Caco-2 (cell line): ENCODE measurements at regions not wholly inside any gene's neighbourhood (a gene's known extent, or its start where the extent isn't known, plus 50 kb on each side); places are given as distances from the start of the nearest gene placed in this dataset.

ENCODE experiments used
- BruUV-seq: library from RNA; stranded (reverse); fragments of 400-500 nt; replicated peaks from 2 replicates; lab custom pipeline; 2021; lab: Mats Ljungman, UMichigan
- CTCF ChIA-PET: fragments of 300-600 bp; sonication (Branson Sonifier 250); formaldehyde crosslinking; loops from one replicate; lab custom pipeline; 2022; ENCODE audit warnings: antibody characterized with exemption; lab: Charles Lee
- POLR2A ChIA-PET: fragments of 300-600 bp; sonication (Branson Sonifier 250); formaldehyde crosslinking; loops from one replicate; lab custom pipeline; 2022; ENCODE audit warnings: antibody characterized with exemption; lab: Charles Lee
- DNase-seq, 2 experiments: peaks; one replicate each; pipeline versions ENCODE4 v3.0.0 to v3.0.0-alpha.2; 2020 to 2022
- H3K27me3 ChIP-seq: replicated peaks from 2 replicates; pipeline ENCODE4 v1.6.0; 2011; ENCODE audit warnings: low read length; ENCODE audit not compliant: control insufficient read depth, insufficient read depth
- H3K36me3 ChIP-seq: 2 replicates; pipeline ENCODE4 v1.5.1; 2011; ENCODE audit warnings: low read length; ENCODE audit not compliant: control insufficient read depth, insufficient read depth
- H3K4me1 ChIP-seq: fragments of 250-450 bp; sonication (Bioruptor Pico); 2 replicates; pipeline ENCODE4 v1.5.1; 2020; ENCODE audit warnings: mild to moderate bottlenecking
- H3K4me3 ChIP-seq: 2 replicates; pipeline ENCODE4 v1.5.1; 2011; ENCODE audit warnings: low read depth, mild to moderate bottlenecking, control low read depth, low read length
- H3K9me3 ChIP-seq: fragments of 250-450 bp; sonication (Bioruptor Pico); 2 replicates; pipeline ENCODE4 v1.5.1; 2020; ENCODE audit warnings: mild to moderate bottlenecking, moderate library complexity
- H3K27ac Mint-ChIP-seq: one replicate; pipeline ENCODE4 v1.8.0; 2022; ENCODE audit warnings: mixed read lengths; ENCODE audit not compliant: unreplicated experiment
- H3K27me3 Mint-ChIP-seq: one replicate; pipeline ENCODE4 v1.8.0; 2022; ENCODE audit warnings: mixed read lengths; ENCODE audit not compliant: insufficient read depth, unreplicated experiment
- H3K36me3 Mint-ChIP-seq: one replicate; pipeline ENCODE4 v1.8.0; 2022; ENCODE audit warnings: mild to moderate bottlenecking, mixed read lengths; ENCODE audit not compliant: insufficient read depth, unreplicated experiment
- H3K4me1 Mint-ChIP-seq: one replicate; pipeline ENCODE4 v1.8.0; 2022; ENCODE audit warnings: low read depth, mixed read lengths; ENCODE audit not compliant: unreplicated experiment
- H3K4me3 Mint-ChIP-seq: one replicate; pipeline ENCODE4 v1.8.0; 2022; ENCODE audit warnings: mild to moderate bottlenecking, moderate library complexity, mixed read lengths; ENCODE audit not compliant: unreplicated experiment
- H3K9me3 Mint-ChIP-seq: one replicate; pipeline ENCODE4 v1.8.0; 2022; ENCODE audit warnings: mixed read lengths; ENCODE audit not compliant: unreplicated experiment
- intact Hi-C: fragments of 100-400 bp; cut with micrococcal nuclease; formaldehyde crosslinking; loops from one replicate; pipeline ENCODE4 v1.10.0; 2022; ENCODE audit not compliant: unreplicated experiment
- TF ChIP-seq, protein P1 (sequence below), 2 experiments: fragments of 200-600 bp in 1 of 2; IDR thresholded peaks; 1 replicate in 1 of 2; 2 replicates in 1 of 2; pipeline versions ENCODE4 v1.5.1 to v1.8.0; 2011 to 2022; ENCODE audit warnings: antibody characterized with exemption in 1 of 2, control low read depth in 1 of 2, inconsistent platforms in 1 of 2, low read depth in 1 of 2, low read length in 1 of 2, mild to moderate bottlenecking in 1 of 2, moderate library complexity in 1 of 2; ENCODE audit not compliant: insufficient read depth in 1 of 2, severe bottlenecking in 1 of 2, unreplicated experiment in 1 of 2

DNA sequence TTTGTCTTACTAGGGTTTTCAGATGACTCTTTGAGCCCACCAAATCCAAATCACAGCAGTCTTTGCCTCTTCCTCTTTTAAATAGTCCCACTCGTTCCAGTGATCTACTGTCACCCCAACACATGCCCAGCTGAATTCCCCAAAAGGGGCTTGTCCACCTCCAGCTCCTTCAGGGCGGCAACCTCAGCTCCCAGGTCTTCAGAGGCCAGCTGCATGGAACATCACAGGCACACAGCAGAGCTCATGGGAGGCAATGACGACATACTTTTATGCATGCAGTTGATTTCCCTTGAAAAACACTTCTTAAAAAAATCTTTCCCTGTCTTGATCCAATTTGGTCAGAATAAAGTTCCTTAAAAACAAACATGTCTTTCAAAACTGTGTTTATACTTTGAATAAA lies 244.3 kb upstream of the NR2F2 start:
- ChIA-PET POLR2A (no interaction called here), CTCF (no interaction called here)
- H3K9me3 ChIP-seq = no peaks in the 10 kb centered on the region
- H3K4me3 ChIP-seq = no peak overlapping the region
- H3K4me3 Mint-ChIP-seq = no peak overlapping the region
- intact Hi-C loops = no loop called here
- no peak overlapping the region for H3K27ac Mint-ChIP-seq
- no peak for DNase-seq
- H3K36me3 Mint-ChIP-seq = no peaks in the 10 kb centered on the region
- H3K4me1 ChIP-seq = 0 out of 2 replicates have a peak, but pooled peaks cover 3% of the 10 kb centered on the region
- peaks cover 13% of the 10 kb centered on the region for H3K4me1 Mint-ChIP-seq
- no peaks in the 10 kb centered on the region for H3K9me3 Mint-ChIP-seq
- H3K36me3 ChIP-seq = no peaks in the 10 kb centered on the region
- H3K27me3 Mint-ChIP-seq = no peaks in the 10 kb centered on the region
- TF ChIP-seq, protein P1, sequence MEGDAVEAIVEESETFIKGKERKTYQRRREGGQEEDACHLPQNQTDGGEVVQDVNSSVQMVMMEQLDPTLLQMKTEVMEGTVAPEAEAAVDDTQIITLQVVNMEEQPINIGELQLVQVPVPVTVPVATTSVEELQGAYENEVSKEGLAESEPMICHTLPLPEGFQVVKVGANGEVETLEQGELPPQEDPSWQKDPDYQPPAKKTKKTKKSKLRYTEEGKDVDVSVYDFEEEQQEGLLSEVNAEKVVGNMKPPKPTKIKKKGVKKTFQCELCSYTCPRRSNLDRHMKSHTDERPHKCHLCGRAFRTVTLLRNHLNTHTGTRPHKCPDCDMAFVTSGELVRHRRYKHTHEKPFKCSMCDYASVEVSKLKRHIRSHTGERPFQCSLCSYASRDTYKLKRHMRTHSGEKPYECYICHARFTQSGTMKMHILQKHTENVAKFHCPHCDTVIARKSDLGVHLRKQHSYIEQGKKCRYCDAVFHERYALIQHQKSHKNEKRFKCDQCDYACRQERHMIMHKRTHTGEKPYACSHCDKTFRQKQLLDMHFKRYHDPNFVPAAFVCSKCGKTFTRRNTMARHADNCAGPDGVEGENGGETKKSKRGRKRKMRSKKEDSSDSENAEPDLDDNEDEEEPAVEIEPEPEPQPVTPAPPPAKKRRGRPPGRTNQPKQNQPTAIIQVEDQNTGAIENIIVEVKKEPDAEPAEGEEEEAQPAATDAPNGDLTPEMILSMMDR (IDR thresholded peaks at IDR 0.05; ENCODE audit: insufficient read depth in 1 of 2, low read depth in 1 of 2, low read length in 1 of 2, severe bottlenecking in 1 of 2, unreplicated experiment in 1 of 2) = no peak
- no TSS peak for BruUV-seq
- H3K27me3 ChIP-seq = no peaks in the 10 kb centered on the region

DNA sequence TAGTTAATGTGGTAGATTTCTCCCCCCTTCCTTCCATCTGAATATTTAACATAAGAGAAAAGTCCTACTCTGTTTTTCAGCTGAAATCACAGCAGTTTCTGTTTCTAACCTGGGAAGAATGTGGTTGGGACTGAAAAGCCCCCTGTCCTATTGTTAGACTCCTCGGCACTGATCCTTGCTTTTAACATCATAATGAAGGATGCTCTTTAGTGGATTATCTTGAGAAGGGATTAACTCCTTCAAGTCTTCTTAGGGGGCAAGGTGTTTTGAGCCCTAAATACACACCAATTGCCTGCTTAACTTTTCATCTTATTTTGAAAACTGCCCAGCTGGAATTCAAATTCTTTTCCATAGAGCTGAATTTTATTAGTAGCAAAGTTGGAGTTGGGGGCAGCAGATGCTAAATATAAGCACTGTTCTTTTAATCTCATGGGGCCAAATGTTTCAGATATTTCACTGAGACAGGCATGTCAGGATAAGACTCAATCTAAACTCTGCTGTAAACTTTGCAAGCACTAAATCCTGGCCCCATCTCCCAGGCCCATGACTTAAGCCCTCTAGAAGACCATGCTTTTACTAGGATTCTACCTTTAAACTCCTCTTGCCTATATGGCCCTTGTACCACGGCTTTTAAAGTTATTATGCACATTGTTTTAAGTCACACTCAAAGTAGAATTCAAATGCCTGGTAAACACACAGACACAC lies 243.2 kb upstream of the NR2F2 start:
- Histone ChIP-seq H3K4me1 (0 out of 2 replicates have a peak, but pooled peaks cover 3% of the 10 kb centered on the region), H3K9me3 (no peaks in the 10 kb centered on the region), H3K36me3 (no peaks in the 10 kb centered on the region), H3K27me3 (no peaks in the 10 kb centered on the region), H3K4me3 (no peak overlapping the region)
- H3K27me3 Mint-ChIP-seq = no peaks in the 10 kb centered on the region
- BruUV-seq = no TSS peak
- no peaks in the 10 kb centered on the region for H3K36me3 Mint-ChIP-seq
- CTCF ChIA-PET = no interaction called here
- intact Hi-C loops = no loop called here
- TF ChIP-seq, protein P1 (IDR thresholded peaks at IDR 0.05; ENCODE audit: insufficient read depth in 1 of 2, low read depth in 1 of 2, low read length in 1 of 2, severe bottlenecking in 1 of 2, unreplicated experiment in 1 of 2) = no peak
- no peak for DNase-seq
- no peaks in the 10 kb centered on the region for H3K9me3 Mint-ChIP-seq
- H3K4me1 Mint-ChIP-seq = peaks cover 13% of the 10 kb centered on the region
- POLR2A ChIA-PET = no interaction called here
- no peak overlapping the region for H3K4me3 Mint-ChIP-seq
- no peak overlapping the region for H3K27ac Mint-ChIP-seq

DNA sequence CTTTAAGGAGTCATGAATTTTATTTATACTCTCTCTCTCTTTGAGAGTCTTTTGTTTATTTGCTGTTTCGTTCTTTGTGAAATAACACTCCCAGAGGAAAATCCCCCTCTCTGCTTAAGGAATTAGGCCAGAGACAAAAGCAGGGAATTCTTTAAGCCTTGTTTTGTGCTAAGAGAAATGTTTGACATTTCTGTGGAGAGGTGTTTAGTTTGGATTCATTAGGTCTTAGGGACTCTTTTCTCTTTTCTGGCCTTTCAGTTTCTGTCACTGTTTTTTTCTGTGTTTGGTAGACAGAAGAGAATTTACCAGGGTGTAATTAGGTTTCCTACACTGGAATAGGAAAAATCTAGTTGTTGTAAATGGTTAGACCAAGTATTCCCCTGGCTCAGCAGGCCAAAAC lies 241.8 kb upstream of the NR2F2 start:
- no peak for DNase-seq
- Histone ChIP-seq H3K4me3 (no peak overlapping the region), H3K4me1 (0 out of 2 replicates have a peak, but pooled peaks cover 3% of the 10 kb centered on the region), H3K9me3 (no peaks in the 10 kb centered on the region), H3K36me3 (no peaks in the 10 kb centered on the region), H3K27me3 (no peaks in the 10 kb centered on the region)
- H3K9me3 Mint-ChIP-seq = no peaks in the 10 kb centered on the region
- BruUV-seq = no TSS peak
- H3K27ac Mint-ChIP-seq = no peak overlapping the region
- TF ChIP-seq, protein P1 (IDR thresholded peaks at IDR 0.05; ENCODE audit: insufficient read depth in 1 of 2, low read depth in 1 of 2, low read length in 1 of 2, severe bottlenecking in 1 of 2, unreplicated experiment in 1 of 2) = no peak
- POLR2A ChIA-PET = no interaction called here
- H3K4me1 Mint-ChIP-seq = peaks cover 13% of the 10 kb centered on the region
- intact Hi-C loops = no loop called here
- H3K27me3 Mint-ChIP-seq = no peaks in the 10 kb centered on the region
- CTCF ChIA-PET = no interaction called here
- no peaks in the 10 kb centered on the region for H3K36me3 Mint-ChIP-seq
- no peak overlapping the region for H3K4me3 Mint-ChIP-seq
